SK-N-SH treated with all-trans-retinoic acid at 6 μM for 48 hours (cell line): ENCODE measurements at regions not wholly inside any gene's neighbourhood (a gene's known extent, or its start where the extent isn't known, plus 50 kb on each side); places are given as distances from the start of the nearest gene placed in this dataset.

Experiments used
- ATAC-seq: fragments of 200-7000 bp; cut with Tn5 transposase; 3 replicates; pipeline ENCODE4 v1.9.1; 2020; ENCODE audit warnings: mild to moderate bottlenecking, moderate library complexity
- ARNTL ChIP-seq: fragments of 450-650 bp; formaldehyde crosslinking; IDR thresholded peaks from 2 replicates; pipeline ENCODE4 v1.5.0; 2020; ENCODE audit warnings: low read depth, mild to moderate bottlenecking, moderate library complexity, borderline replicate concordance
- BACH2 ChIP-seq: fragments of 250-450 bp; sonication (Bioruptor Pico); IDR thresholded peaks from 2 replicates; pipeline ENCODE4 v1.9.0; 2021; ENCODE audit warnings: mild to moderate bottlenecking, borderline replicate concordance
- CREB5 ChIP-seq: fragments of 250-450 bp; sonication (Bioruptor Pico); IDR thresholded peaks from 2 replicates; pipeline ENCODE4 v1.5.1; 2020; ENCODE audit warnings: low read depth, mild to moderate bottlenecking, moderate library complexity
- CSDC2 ChIP-seq: fragments of 250-450 bp; sonication (Bioruptor Pico); IDR thresholded peaks from 2 replicates; pipeline ENCODE4 v1.5.0; 2020; ENCODE audit warnings: mild to moderate bottlenecking, moderate library complexity
- CSRNP3 ChIP-seq: fragments of 250-450 bp; sonication (Bioruptor Pico); IDR thresholded peaks from 2 replicates; pipeline ENCODE4 v1.5.1; 2021; ENCODE audit warnings: mild to moderate bottlenecking, moderate library complexity
- GLIS3 ChIP-seq: fragments of 250-450 bp; sonication (Bioruptor Pico); IDR thresholded peaks from 2 replicates; pipeline ENCODE4 v1.5.0; 2020; ENCODE audit warnings: mild to moderate bottlenecking, moderate library complexity
- ISL1 ChIP-seq: fragments of 250-450 bp; sonication (Bioruptor Pico); IDR thresholded peaks from 2 replicates; pipeline ENCODE4 v2.1.2; 2022; ENCODE audit warnings: mild to moderate bottlenecking, moderate library complexity
- OSR1 ChIP-seq: fragments of 250-450 bp; sonication (Bioruptor Pico); IDR thresholded peaks from 2 replicates; pipeline ENCODE4 v1.8.0; 2022; ENCODE audit warnings: moderate library complexity, mild to moderate bottlenecking, inconsistent platforms
- PATZ1 ChIP-seq: fragments of 250-450 bp; sonication (Bioruptor Pico); IDR thresholded peaks from 2 replicates; pipeline ENCODE4 v1.8.0; 2020; ENCODE audit warnings: mild to moderate bottlenecking, moderate library complexity, borderline replicate concordance
- POU6F1 ChIP-seq: fragments of 250-450 bp; sonication (Bioruptor Pico); IDR thresholded peaks from 2 replicates; pipeline ENCODE4 v1.8.0; 2021; ENCODE audit warnings: low read depth, mild to moderate bottlenecking, moderate library complexity, borderline replicate concordance
- PPARA ChIP-seq: fragments of 250-450 bp; sonication (Bioruptor Pico); IDR thresholded peaks from 2 replicates; pipeline ENCODE4 v1.5.0; 2020; ENCODE audit warnings: mild to moderate bottlenecking, borderline replicate concordance
- RARB ChIP-seq: fragments of 250-450 bp; sonication (Bioruptor Pico); IDR thresholded peaks from 2 replicates; pipeline ENCODE4 v1.8.0; 2021; ENCODE audit warnings: mild to moderate bottlenecking, moderate library complexity
- SNAI2 ChIP-seq: fragments of 250-450 bp; sonication (Bioruptor Pico); IDR thresholded peaks from 2 replicates; pipeline ENCODE4 v1.5.0; 2020; ENCODE audit warnings: mild to moderate bottlenecking, moderate library complexity
- TCF4 ChIP-seq: fragments of 250-450 bp; sonication (Bioruptor Pico); IDR thresholded peaks from 2 replicates; pipeline ENCODE4 v1.8.0; 2021; ENCODE audit warnings: mild to moderate bottlenecking, moderate library complexity, borderline replicate concordance
- TSHZ2 ChIP-seq: fragments of 250-450 bp; sonication (Bioruptor Pico); IDR thresholded peaks from 2 replicates; pipeline ENCODE4 v1.5.0; 2020; ENCODE audit warnings: mild to moderate bottlenecking, moderate library complexity
- ZC3H10 ChIP-seq: fragments of 250-450 bp; sonication (Bioruptor Pico); IDR thresholded peaks from 2 replicates; pipeline ENCODE4 v1.5.1; 2021; ENCODE audit warnings: mild to moderate bottlenecking, moderate library complexity
- ZFP3 ChIP-seq: fragments of 250-450 bp; sonication (Bioruptor Pico); IDR thresholded peaks from 2 replicates; pipeline ENCODE4 v1.5.0; 2020; ENCODE audit warnings: mild to moderate bottlenecking, moderate library complexity
- ZFP30 ChIP-seq: fragments of 450-650 bp; formaldehyde crosslinking; IDR thresholded peaks from 2 replicates; pipeline ENCODE4 v1.5.0; 2022; ENCODE audit warnings: mild to moderate bottlenecking, moderate library complexity
- ZNF565 ChIP-seq: fragments of 450-650 bp; formaldehyde crosslinking; conservative IDR thresholded peaks from 2 replicates; pipeline ENCODE4 v1.5.0; 2020; ENCODE audit warnings: low read depth, mild to moderate bottlenecking, moderate library complexity
- ZNF70 ChIP-seq: fragments of 450-650 bp; formaldehyde crosslinking; IDR thresholded peaks from 2 replicates; pipeline ENCODE4 v1.5.0; 2020; ENCODE audit warnings: mild to moderate bottlenecking, moderate library complexity
- ZNF8 ChIP-seq: fragments of 450-650 bp; formaldehyde crosslinking; IDR thresholded peaks from 2 replicates; pipeline ENCODE4 v1.5.0; 2020; ENCODE audit warnings: mild to moderate bottlenecking, moderate library complexity

- TF ChIP-seq RARB (CRISPR knock-in tag): no peak
- TF ChIP-seq ZNF8 (CRISPR knock-in tag): no peak
- TF ChIP-seq TSHZ2: no peak
- TF ChIP-seq BACH2 (CRISPR knock-in tag): no peak
- no peak for TF ChIP-seq ZC3H10
- TF ChIP-seq PATZ1 (CRISPR knock-in tag): no peak
- TF ChIP-seq PPARA: no peak
- no peak for TF ChIP-seq SNAI2 (CRISPR knock-in tag)
- no peak for TF ChIP-seq ZFP3 (CRISPR knock-in tag)
- TF ChIP-seq ISL1 (CRISPR knock-in tag): no peak
- TF ChIP-seq CREB5 (CRISPR knock-in tag): no peak
- no peak for TF ChIP-seq OSR1 (CRISPR knock-in tag)
- no peak for TF ChIP-seq POU6F1
- no peak for TF ChIP-seq CSDC2 (CRISPR knock-in tag)
- no peak for TF ChIP-seq ZNF565
- TF ChIP-seq GLIS3 (CRISPR knock-in tag): no peak
- no peak for TF ChIP-seq TCF4 (CRISPR knock-in tag)
- no peak for TF ChIP-seq ZNF70 (CRISPR knock-in tag)
- no peak for ATAC-seq
Observed at GRCh38 chr15:85298366-85298765, 82.0 kb upstream of the AKAP13 start.

- ATAC-seq: no peak
- TF ChIP-seq ISL1 (CRISPR knock-in tag): no peak
- no peak for TF ChIP-seq ARNTL
- TF ChIP-seq CSRNP3 (CRISPR knock-in tag): no peak
- no peak for TF ChIP-seq CSDC2 (CRISPR knock-in tag)
- TF ChIP-seq BACH2 (CRISPR knock-in tag): no peak
- no peak for TF ChIP-seq CREB5 (CRISPR knock-in tag)
- no peak for TF ChIP-seq PATZ1 (CRISPR knock-in tag)
- no peak for TF ChIP-seq ZC3H10
- no peak for TF ChIP-seq POU6F1
- no peak for TF ChIP-seq TCF4 (CRISPR knock-in tag)
- no peak for TF ChIP-seq ZFP30 (CRISPR knock-in tag)
- no peak for TF ChIP-seq ZNF565
- no peak for TF ChIP-seq RARB (CRISPR knock-in tag)
Observed at GRCh38 chr15:85298941-85299340, 81.5 kb upstream of the AKAP13 start.
